NCI-H1930 (cell line): ENCODE measurements at regions not wholly inside any gene's neighbourhood (a gene's known extent, or its start where the extent isn't known, plus 50 kb on each side); places are given as distances from the start of the nearest gene placed in this dataset.
A peak's percentile ranks its signal among the peaks of the same experiment; 100 is the strongest.
"Not testable (repeated sequence)": the region's sequence is repeated elsewhere in the genome, so short reads cannot be mapped to it uniquely, and the experiment has no call there.

ENCODE experiments used
- DNase-seq, 2 experiments: peaks; one replicate each; lab custom pipeline; 2025; lab: John Stamatoyannopoulos, UW

GRCh38 chr6:137309078-137309762, 90.0 kb upstream of the IFNGR1 start:
- peak in 1 of 2 experiments; percentile 10 for DNase-seq

GRCh38 chr6:137307163-137307854, 88.1 kb upstream of the IFNGR1 start:
- DNase-seq = no peak

GRCh38 chr6:137305691-137306090, 86.5 kb upstream of the IFNGR1 start:
- DNase-seq = no peak

DNA sequence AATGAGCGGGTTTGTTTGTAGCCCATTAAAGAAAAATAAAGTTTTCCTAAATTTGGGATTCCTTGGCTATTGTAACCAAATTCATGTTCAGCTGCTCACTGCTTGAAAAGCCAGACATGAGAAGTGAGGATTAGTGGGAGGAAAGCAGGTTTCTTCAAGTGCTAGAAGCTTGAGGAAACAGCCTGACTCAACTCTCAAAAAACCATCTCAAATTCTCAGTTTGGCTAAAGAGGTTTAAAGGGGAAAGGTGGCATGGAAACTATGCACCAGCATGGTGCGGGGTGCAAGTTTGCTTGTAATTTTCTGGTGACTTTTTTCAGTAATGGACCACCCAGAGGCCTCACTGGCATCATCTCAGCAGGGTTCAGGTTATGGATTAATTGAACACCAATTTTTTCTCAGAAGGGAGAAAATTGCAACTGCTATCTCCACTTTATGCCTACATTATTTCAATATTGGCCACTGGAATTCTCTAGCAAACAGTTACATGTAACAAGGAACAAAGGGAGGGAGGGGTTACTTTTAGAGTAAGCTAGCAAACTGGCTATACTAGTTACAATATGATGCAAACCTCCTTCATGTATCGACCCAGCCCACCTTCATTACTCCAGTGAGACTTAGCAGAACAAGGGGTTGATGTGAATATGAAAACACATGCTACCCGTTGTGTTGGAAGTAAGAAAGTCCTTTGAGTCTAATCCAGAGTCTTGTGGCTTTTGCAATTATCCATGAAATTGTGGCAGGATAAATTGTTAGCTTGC, 85.0 kb upstream of the IFNGR1 start:
- DNase-seq = no peak

DNA sequence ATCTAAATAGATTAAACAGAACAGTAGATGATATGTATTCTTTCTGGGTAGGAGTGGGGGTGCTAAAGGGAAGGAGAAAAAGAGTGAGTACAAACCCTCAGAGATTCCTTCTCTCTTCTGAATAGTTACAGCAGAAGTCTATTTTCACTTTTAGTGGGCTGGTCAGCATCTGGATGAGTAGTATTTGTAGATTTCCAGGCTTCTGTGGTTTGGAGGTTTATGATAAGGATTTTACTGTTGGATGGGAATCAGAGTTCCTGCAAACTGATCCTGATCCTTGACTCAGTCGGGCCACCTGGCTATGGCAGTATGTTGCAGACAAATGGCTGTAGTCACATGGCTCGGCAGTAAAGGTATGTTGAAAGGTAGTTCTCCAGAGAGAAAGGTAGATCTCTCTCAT, 84.3 kb upstream of the IFNGR1 start:
- no peak for DNase-seq

- DNase-seq = no peak
Measured at GRCh38 chr6:137299681-137300080, 80.5 kb upstream of the IFNGR1 start.

DNA sequence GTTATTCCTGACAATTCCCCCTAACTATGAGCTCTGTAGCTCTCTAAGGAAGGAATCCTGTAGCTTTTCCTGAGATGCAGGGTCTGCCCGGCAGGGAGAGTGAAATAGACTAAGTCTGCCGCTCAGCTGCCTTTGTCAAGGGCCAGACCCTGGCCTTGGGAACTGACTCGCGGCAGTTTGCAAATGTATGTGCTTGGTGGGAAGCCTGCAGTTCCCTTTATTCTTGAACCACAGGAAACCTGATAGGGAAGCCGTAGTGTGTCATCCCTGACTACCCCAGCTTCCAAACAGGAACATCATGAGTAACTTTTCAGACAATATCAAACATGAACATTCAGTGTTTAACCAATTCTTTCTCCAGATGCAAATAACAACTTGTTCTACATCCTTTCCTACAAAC, 78.7 kb upstream of the IFNGR1 start:
- DNase-seq = no peak

GRCh38 chr6:137292326-137292725, 73.1 kb upstream of the IFNGR1 start:
- DNase-seq = not testable (repeated sequence)

GRCh38 chr6:137291441-137291840, 72.3 kb upstream of the IFNGR1 start:
- no peak for DNase-seq

GRCh38 chr6:137290601-137291261, 71.5 kb upstream of the IFNGR1 start:
- DNase-seq = no peak

DNA sequence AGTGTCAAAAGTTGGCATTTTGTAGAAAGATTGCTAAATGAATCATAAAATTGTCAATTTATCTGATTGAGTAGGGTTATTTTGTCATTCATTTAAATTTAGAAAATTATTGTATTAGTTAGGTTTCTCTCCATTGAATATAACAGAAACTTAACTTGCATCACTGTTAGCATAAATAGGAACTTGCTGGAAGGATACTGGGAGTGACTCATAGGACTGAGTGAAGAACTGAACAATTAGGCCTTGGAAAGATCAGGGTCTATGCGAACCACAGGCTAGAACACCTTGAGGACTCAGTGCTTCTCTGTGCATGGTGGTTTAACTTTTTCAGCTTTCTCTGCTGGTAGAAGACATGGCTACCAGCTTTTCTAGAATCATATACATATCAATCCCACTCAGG, 67.7 kb upstream of the IFNGR1 start:
- no peak for DNase-seq

- DNase-seq = no peak
Measured at GRCh38 chr6:137286368-137286767, 67.2 kb upstream of the IFNGR1 start.

- DNase-seq = no peak
Measured at GRCh38 chr6:137284811-137285110, 65.6 kb upstream of the IFNGR1 start.

DNA sequence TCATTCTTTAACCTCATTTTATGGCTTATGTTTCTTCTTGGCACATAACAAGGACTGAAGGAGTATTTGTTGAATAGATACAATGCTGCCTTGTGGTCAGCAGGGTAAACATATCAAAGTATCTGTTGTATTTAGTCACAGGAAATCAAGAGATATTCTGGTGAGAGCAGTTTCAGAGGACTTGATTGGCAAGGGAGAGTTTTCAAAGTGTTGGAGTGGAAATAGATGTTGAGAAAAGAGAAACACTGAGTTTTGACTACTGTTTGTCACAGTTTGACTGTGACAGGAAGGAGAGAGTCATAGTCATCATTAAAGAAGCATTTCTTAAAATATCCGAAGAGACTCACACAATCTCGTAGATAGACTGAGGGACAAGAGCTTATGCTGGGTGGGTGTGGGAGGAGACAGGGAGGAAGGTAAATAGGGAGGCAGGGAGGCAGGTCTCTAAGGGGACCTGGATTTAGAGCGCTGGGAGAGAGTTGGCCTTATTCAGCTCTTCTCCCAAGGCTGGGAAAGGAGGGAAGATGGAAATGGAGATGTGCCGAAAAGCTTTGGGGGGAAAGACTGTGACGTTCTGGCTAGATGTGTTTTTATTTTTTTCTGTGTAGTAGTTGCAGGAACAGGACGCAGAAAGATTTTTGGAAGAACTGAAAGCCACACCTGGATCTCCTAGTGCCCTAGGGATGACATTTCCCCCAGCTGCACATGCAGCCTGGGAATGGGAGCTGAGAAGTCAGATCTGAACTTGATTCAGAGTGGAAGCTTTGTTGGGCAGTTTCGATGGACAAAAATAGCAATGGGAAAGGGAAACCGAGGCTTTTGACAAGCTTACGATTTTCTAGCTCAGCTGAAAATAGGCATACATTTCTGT, 65.0 kb upstream of the IFNGR1 start:
- DNase-seq = no peak

GRCh38 chr6:137283080-137283479, 63.9 kb upstream of the IFNGR1 start:
- no peak for DNase-seq

DNA sequence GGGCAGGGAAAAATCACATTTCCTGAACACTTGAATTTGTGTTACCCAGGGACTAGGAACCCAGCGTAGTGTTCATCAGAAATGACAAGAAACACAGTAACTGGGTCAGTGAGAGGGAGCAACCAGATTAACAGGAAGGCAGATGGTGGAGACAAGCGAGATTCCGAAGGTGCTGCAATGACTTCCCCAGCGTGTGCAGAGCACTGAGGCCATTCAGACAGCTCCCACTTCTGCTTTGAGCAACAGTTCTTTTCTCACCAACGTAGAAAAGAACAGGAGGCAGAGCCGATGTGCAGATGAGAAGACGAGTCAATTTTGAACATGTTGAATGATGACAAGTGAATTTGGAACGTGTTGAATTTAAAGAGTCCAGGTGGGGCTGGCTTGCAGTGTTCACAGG, 63.1 kb upstream of the IFNGR1 start:
- no peak for DNase-seq

DNA sequence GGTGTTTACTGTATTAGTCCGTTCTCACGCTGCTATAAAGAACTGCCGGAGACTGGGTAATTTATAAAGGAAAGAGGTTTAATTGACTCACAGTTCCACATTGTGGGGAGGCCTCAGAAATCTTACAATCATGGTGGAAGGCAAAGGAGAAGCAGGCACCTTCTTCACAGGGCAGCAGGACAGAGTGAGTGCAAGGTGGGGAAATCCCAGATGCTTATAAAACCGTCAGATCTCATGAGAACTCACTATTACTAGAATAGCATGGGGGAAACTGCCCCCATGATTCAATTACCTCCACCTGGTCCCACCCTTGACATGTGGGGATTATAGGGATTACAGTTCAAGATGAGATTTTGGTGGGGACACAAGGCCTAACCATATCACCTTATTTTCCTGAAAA, 60.1 kb upstream of the IFNGR1 start:
- DNase-seq = not testable (repeated sequence)

DNA sequence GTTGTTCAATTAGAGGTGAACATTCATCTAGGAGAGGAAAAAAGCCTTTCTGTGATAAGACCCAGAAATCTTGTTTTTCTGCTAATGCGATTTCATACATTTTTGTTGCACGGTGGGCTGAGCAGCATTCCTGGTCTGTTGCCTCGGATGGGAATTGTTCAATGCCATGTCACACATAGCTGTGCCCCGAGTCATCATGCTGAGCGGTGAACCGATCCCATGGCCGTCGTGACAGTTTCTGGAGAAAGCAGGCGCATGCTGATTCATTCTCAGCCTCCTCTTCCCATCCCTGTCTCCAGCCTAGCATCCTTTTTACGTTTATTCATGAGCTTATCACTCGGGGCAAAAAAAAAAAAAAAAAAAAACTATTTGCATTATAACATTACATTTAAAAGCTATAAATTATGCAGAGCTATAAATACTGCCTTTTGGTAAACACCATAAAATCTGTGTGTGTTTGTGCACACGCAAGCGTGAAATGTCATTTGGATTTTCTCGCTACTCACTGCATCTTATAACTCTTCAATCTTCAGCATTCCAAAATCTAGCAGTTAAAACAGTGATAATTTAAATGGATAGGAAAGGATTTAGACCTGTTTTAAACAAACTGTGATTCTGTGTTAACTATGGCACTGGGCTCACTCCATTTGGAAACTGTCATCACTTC, 58.9 kb upstream of the IFNGR1 start:
- DNase-seq = no peak

DNA sequence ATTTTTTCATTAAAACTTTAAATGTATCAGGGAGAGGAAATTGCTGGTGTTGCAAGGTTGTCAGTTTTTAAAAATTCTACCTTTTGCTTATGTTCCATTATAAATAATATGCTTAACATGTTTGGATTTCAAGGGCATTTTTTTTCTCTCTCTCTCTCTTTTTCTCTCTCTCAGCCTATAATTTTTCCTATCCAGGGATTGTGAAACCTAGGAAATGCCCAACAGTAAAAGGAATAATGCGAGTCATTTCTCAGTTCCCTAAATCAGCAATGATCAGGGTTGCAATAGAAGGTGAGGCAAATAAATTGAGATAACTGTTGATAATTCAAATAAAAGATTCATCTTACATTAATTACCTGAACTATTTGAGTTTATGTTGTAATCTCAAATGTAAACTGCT, 53.2 kb upstream of the IFNGR1 start:
- no peak for DNase-seq

DNA sequence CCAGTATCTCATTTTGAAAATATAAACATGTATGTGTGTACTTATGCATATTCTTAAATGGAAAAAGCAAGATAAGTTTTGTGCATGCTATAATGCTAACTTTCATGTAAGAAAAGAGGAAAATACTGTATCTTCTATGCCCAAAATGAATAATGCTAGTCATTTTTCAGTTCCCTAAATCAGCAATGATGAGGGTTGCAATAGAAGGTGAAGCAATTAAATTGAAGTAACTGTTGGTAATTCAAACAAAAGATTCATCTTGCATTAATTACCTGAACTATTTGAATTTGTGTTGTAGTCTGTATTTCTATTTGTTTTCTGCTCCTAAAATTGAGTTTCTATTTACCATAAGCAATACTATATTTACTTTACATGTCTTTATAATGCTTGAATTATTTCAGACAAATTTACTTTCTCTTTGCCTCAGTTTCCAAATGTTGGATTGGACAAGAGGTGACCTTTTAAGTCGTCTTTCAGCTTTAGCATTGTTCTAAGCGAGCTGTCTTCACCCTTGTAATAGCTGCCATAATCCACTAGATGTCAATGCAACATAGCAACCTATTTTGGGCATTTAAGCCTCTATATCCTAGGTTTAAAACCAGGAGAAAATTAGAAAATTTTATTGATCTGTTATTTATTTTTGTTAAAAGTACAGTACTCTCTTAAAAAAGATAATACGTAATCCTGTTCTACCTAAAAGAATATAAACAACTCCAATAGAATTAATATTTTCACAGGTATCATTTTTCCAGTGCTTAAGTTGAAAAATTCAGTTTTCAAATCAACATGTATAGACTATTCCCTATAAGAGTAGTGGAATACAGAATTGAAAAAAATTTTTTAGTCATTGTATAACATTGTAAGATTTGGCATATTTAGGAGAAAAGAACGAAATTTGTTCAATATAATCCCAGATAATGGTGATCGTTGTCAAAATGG, 52.3 kb upstream of the IFNGR1 start:
- peak; percentile 5 to 58 for DNase-seq
